CD8-positive, alpha-beta memory T cell (primary cell): ENCODE measurements at regions not wholly inside any gene's neighbourhood (a gene's known extent, or its start where the extent isn't known, plus 50 kb on each side); places are given as distances from the start of the nearest gene placed in this dataset.

ENCODE experiments used
- CTCF ChIA-PET: fragments of 350-600 bp; sonication (Branson Sonifier 250); formaldehyde crosslinking; loops from one replicate; lab custom pipeline; 2021; ENCODE audit warnings: antibody characterized with exemption; lab: Charles Lee
- POLR2A ChIA-PET: fragments of 350-600 bp; sonication (Branson Sonifier 250); formaldehyde crosslinking; loops from one replicate; lab custom pipeline; 2021; ENCODE audit warnings: antibody characterized with exemption; lab: Charles Lee
- DNase-seq, 5 donors: peaks; one replicate each; pipeline versions ENCODE4 v3.0.0 to v3.0.0-alpha.2; 2020 to 2022; ENCODE audit warnings: mixed read lengths in 1 of 5
- H3K27ac ChIP-seq: one replicate; pipeline ENCODE4 v1.7.0; 2013; ENCODE audit warnings: low read depth, mild to moderate bottlenecking, low read length, moderate library complexity
- H3K27me3 ChIP-seq: 2 replicates; pipeline ENCODE4 v1.7.0; 2013; ENCODE audit warnings: low read length, mild to moderate bottlenecking; ENCODE audit not compliant: insufficient read depth, poor library complexity, severe bottlenecking
- H3K36me3 ChIP-seq: 2 replicates; pipeline ENCODE4 v1.7.0; 2013; ENCODE audit warnings: mild to moderate bottlenecking, low read length, moderate library complexity; ENCODE audit not compliant: insufficient read depth
- H3K4me1 ChIP-seq: 2 replicates; pipeline ENCODE4 v1.7.0; 2013; ENCODE audit warnings: mild to moderate bottlenecking, low read length, moderate library complexity; ENCODE audit not compliant: insufficient read depth
- H3K4me3 ChIP-seq: 2 replicates; pipeline ENCODE4 v1.7.0; 2013; ENCODE audit warnings: mild to moderate bottlenecking, low read length
- H3K9me3 ChIP-seq: 2 replicates; pipeline ENCODE4 v1.7.0; 2013; ENCODE audit warnings: mild to moderate bottlenecking, low read length
- H3K27ac Mint-ChIP-seq, 8 donors: one replicate each; pipeline ENCODE4 v1.8.0; 2020 to 2021; ENCODE audit warnings: mixed read lengths in 8 of 8, mild to moderate bottlenecking in 6 of 8, inconsistent platforms in 3 of 8, moderate library complexity in 3 of 8
- H3K27me3 Mint-ChIP-seq, 2 donors: one replicate each; pipeline ENCODE4 v1.8.0; 2020 to 2021; ENCODE audit warnings: mixed read lengths in 2 of 2, mild to moderate bottlenecking in 1 of 2, moderate library complexity in 1 of 2
- H3K36me3 Mint-ChIP-seq, 3 donors: one replicate each; pipeline ENCODE4 v1.8.0; 2020 to 2021; ENCODE audit warnings: mixed read lengths in 3 of 3, inconsistent platforms in 1 of 3, mild to moderate bottlenecking in 1 of 3
- H3K4me1 Mint-ChIP-seq, 3 donors: one replicate each; pipeline ENCODE4 v1.8.0; 2020 to 2021; ENCODE audit warnings: mixed read lengths in 3 of 3, inconsistent platforms in 1 of 3, mild to moderate bottlenecking in 1 of 3
- H3K4me3 Mint-ChIP-seq, 7 donors: one replicate each; pipeline ENCODE4 v1.8.0; 2020 to 2021; ENCODE audit warnings: mixed read lengths in 7 of 7, mild to moderate bottlenecking in 6 of 7, moderate library complexity in 4 of 7, inconsistent platforms in 2 of 7
- H3K9me3 Mint-ChIP-seq, 5 donors: one replicate each; pipeline ENCODE4 v1.8.0; 2020 to 2022; ENCODE audit warnings: mixed read lengths in 5 of 5, mild to moderate bottlenecking in 3 of 5, moderate library complexity in 2 of 5, inconsistent platforms in 1 of 5

- Mint-ChIP-seq H3K36me3 (peaks cover 0 to 1% (median 0%) of the 10 kb centered on the region in 3 donors), H3K4me3 (no peak overlapping the region), H3K27me3 (peaks cover 22 to 40% of the 10 kb centered on the region in 2 donors), H3K9me3 (peaks cover 0 to 5% (median 0%) of the 10 kb centered on the region in 5 donors), H3K27ac (no peak overlapping the region), H3K4me1 (no peaks in the 10 kb centered on the region)
- Histone ChIP-seq H3K9me3 (no peaks in the 10 kb centered on the region), H3K27me3 (peaks cover 13% of the 10 kb centered on the region), H3K4me3 (no peak overlapping the region), H3K4me1 (no peaks in the 10 kb centered on the region), H3K36me3 (no peaks in the 10 kb centered on the region), H3K27ac (no peak overlapping the region)
- ChIA-PET POLR2A (no interaction called here), CTCF (no interaction called here)
- DNase-seq: no peak
Observed at GRCh38 chr14:55500219-55500701, 59.8 kb upstream of the TBPL2 start.

GRCh38 chr14:55500708-55501107 lies 60.3 kb upstream of the TBPL2 start:
- Histone ChIP-seq H3K4me3 (no peak overlapping the region), H3K27ac (no peak overlapping the region), H3K9me3 (no peaks in the 10 kb centered on the region), H3K36me3 (no peaks in the 10 kb centered on the region), H3K27me3 (peaks cover 13% of the 10 kb centered on the region), H3K4me1 (no peaks in the 10 kb centered on the region)
- ChIA-PET POLR2A (no interaction called here), CTCF (no interaction called here)
- no peak for DNase-seq
- Mint-ChIP-seq H3K4me1 (no peaks in the 10 kb centered on the region), H3K27me3 (peaks cover 19 to 36% of the 10 kb centered on the region in 2 donors), H3K4me3 (no peak overlapping the region), H3K9me3 (peaks cover 0 to 5% (median 0%) of the 10 kb centered on the region in 5 donors), H3K36me3 (peaks cover 0 to 1% (median 0%) of the 10 kb centered on the region in 3 donors), H3K27ac (no peak overlapping the region)

GRCh38 chr14:55502746-55503284 lies 62.4 kb upstream of the TBPL2 start:
- no peaks in the 10 kb centered on the region for H3K9me3 ChIP-seq
- peaks cover 0 to 1% (median 0%) of the 10 kb centered on the region in 3 donors for H3K36me3 Mint-ChIP-seq
- no peak overlapping the region for H3K4me3 ChIP-seq
- H3K36me3 ChIP-seq: no peaks in the 10 kb centered on the region
- no peaks in the 10 kb centered on the region for H3K4me1 Mint-ChIP-seq
- DNase-seq: no peak
- H3K27me3 ChIP-seq: peaks cover 13% of the 10 kb centered on the region
- no peaks in the 10 kb centered on the region for H3K4me1 ChIP-seq
- CTCF ChIA-PET: interaction anchor here (0.9 kb wide), 1 partner anchor 33 kb away, joined by 3 read pairs; no protein-coding TSS in a partner anchor
- POLR2A ChIA-PET: no interaction called here
- no peak overlapping the region for H3K27ac ChIP-seq
- H3K9me3 Mint-ChIP-seq: no peaks in the 10 kb centered on the region
- H3K27ac Mint-ChIP-seq: no peak overlapping the region
- peaks cover 13 to 24% of the 10 kb centered on the region in 2 donors for H3K27me3 Mint-ChIP-seq
- no peak overlapping the region for H3K4me3 Mint-ChIP-seq

- H3K36me3 Mint-ChIP-seq: peaks cover 0 to 1% (median 0%) of the 10 kb centered on the region in 3 donors
- no peak overlapping the region for H3K27ac ChIP-seq
- H3K27me3 Mint-ChIP-seq: peaks cover 4 to 7% of the 10 kb centered on the region in 2 donors
- no peaks in the 10 kb centered on the region for H3K4me1 ChIP-seq
- no peak overlapping the region for H3K4me3 ChIP-seq
- no peaks in the 10 kb centered on the region for H3K4me1 Mint-ChIP-seq
- H3K9me3 ChIP-seq: no peaks in the 10 kb centered on the region
- H3K4me3 Mint-ChIP-seq: no peak overlapping the region
- no peaks in the 10 kb centered on the region for H3K27me3 ChIP-seq
- no peaks in the 10 kb centered on the region for H3K9me3 Mint-ChIP-seq
- H3K27ac Mint-ChIP-seq: no peak overlapping the region
- POLR2A ChIA-PET: no interaction called here
- no peaks in the 10 kb centered on the region for H3K36me3 ChIP-seq
- no peak for DNase-seq
- CTCF ChIA-PET: no interaction called here
Observed at GRCh38 chr14:55505846-55506245, 65.4 kb upstream of the TBPL2 start.

- Histone ChIP-seq H3K27me3 (no peaks in the 10 kb centered on the region), H3K36me3 (no peaks in the 10 kb centered on the region), H3K4me3 (no peak overlapping the region), H3K27ac (no peak overlapping the region), H3K4me1 (no peaks in the 10 kb centered on the region), H3K9me3 (no peaks in the 10 kb centered on the region)
- DNase-seq: no peak
- Mint-ChIP-seq H3K9me3 (no peaks in the 10 kb centered on the region), H3K36me3 (no peaks in the 10 kb centered on the region), H3K27ac (no peak overlapping the region), H3K27me3 (no peaks in the 10 kb centered on the region), H3K4me3 (no peak overlapping the region), H3K4me1 (no peaks in the 10 kb centered on the region)
- CTCF ChIA-PET: no interaction called here
- POLR2A ChIA-PET: no interaction called here
Observed at GRCh38 chr14:55508676-55509075, 68.3 kb upstream of the TBPL2 start.

GRCh38 chr14:55512421-55512820 lies 67.6 kb upstream of the KTN1 start:
- peaks cover 0 to 2% (median 0%) of the 10 kb centered on the region in 3 donors for H3K36me3 Mint-ChIP-seq
- no peaks in the 10 kb centered on the region for H3K4me1 Mint-ChIP-seq
- H3K27me3 Mint-ChIP-seq: peaks cover 0 to 3% of the 10 kb centered on the region in 2 donors
- Histone ChIP-seq H3K4me3 (no peak overlapping the region), H3K27ac (no peak overlapping the region), H3K4me1 (no peaks in the 10 kb centered on the region), H3K27me3 (no peaks in the 10 kb centered on the region), H3K9me3 (no peaks in the 10 kb centered on the region), H3K36me3 (no peaks in the 10 kb centered on the region)
- ChIA-PET POLR2A (no interaction called here), CTCF (no interaction called here)
- no peak for DNase-seq
- H3K4me3 Mint-ChIP-seq: no peak overlapping the region
- H3K27ac Mint-ChIP-seq: no peak overlapping the region
- H3K9me3 Mint-ChIP-seq: no peaks in the 10 kb centered on the region

GRCh38 chr14:55513491-55513890 lies 66.5 kb upstream of the KTN1 start:
- no peaks in the 10 kb centered on the region for H3K36me3 ChIP-seq
- Mint-ChIP-seq H3K9me3 (no peaks in the 10 kb centered on the region), H3K4me3 (no peak overlapping the region), H3K27me3 (peaks cover 0 to 3% of the 10 kb centered on the region in 2 donors), H3K36me3 (peaks cover 0 to 2% (median 0%) of the 10 kb centered on the region in 3 donors), H3K27ac (no peak overlapping the region), H3K4me1 (no peaks in the 10 kb centered on the region)
- no peak overlapping the region for H3K27ac ChIP-seq
- H3K27me3 ChIP-seq: no peaks in the 10 kb centered on the region
- H3K4me3 ChIP-seq: no peak overlapping the region
- ChIA-PET CTCF (interaction anchor here (0.8 kb wide), 1 partner anchor 9 kb away, joined by 3 read pairs; no protein-coding TSS in a partner anchor), POLR2A (no interaction called here)
- DNase-seq: no peak
- H3K9me3 ChIP-seq: no peaks in the 10 kb centered on the region
- no peaks in the 10 kb centered on the region for H3K4me1 ChIP-seq

- H3K27ac Mint-ChIP-seq: peak overlapping the region in 1 of 8 donors; percentile 50
- H3K4me1 ChIP-seq: no peaks in the 10 kb centered on the region
- H3K4me3 Mint-ChIP-seq: no peak overlapping the region
- ChIA-PET CTCF (no interaction called here), POLR2A (no interaction called here)
- no peaks in the 10 kb centered on the region for H3K4me1 Mint-ChIP-seq
- H3K27me3 ChIP-seq: no peaks in the 10 kb centered on the region
- H3K27ac ChIP-seq: no peak overlapping the region
- no peak for DNase-seq
- H3K36me3 Mint-ChIP-seq: peaks cover 0 to 2% (median 0%) of the 10 kb centered on the region in 3 donors
- H3K9me3 ChIP-seq: no peaks in the 10 kb centered on the region
- no peaks in the 10 kb centered on the region for H3K9me3 Mint-ChIP-seq
- no peak overlapping the region for H3K4me3 ChIP-seq
- H3K27me3 Mint-ChIP-seq: peaks cover 0 to 3% of the 10 kb centered on the region in 2 donors
- H3K36me3 ChIP-seq: no peaks in the 10 kb centered on the region
Observed at GRCh38 chr14:55514819-55515490, 65.1 kb upstream of the KTN1 start.
